DND-41 (cell line): ENCODE measurements at regions not wholly inside any gene's neighbourhood (a gene's known extent, or its start where the extent isn't known, plus 50 kb on each side); places are given as distances from the start of the nearest gene placed in this dataset.

Source experiments
- CTCF ChIP-seq: IDR thresholded peaks from 2 replicates; pipeline ENCODE4 v1.5.1; 2012; ENCODE audit warnings: borderline replicate concordance, low read length, moderate library complexity, mild to moderate bottlenecking; ENCODE audit not compliant: poor library complexity, severe bottlenecking; ENCODE audit errors: extremely low read depth
- EZH2 ChIP-seq: IDR thresholded peaks from 3 replicates; pipeline ENCODE4 v1.6.1; 2012; ENCODE audit warnings: borderline replicate concordance, low read depth, mild to moderate bottlenecking, moderate library complexity, low read length, inconsistent platforms; ENCODE audit not compliant: severe bottlenecking

DNA sequence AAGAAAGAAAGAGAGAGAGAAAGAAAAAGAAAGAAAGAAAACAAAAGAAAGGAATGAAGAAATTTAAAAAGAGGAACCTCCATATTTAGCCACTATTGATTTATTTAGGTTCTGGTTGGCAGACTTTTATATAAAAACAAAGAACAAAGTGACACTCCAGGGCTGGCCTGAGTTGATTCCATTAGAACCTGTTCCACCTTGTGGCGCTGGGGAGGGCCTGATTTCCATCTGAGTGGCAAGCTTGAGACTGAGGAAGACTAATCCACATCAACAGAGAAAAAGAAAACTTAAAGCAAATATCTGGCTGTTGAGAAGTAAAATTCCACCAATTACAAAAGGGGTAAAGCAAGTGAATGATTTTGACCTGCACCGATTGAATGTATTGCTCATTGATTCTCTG is 345.3 kb downstream of the EN1 start:
- no peak for TF ChIP-seq CTCF
- no peak for TF ChIP-seq EZH2
